HG03442 (cell line): ENCODE measurements at regions not wholly inside any gene's neighbourhood (a gene's known extent, or its start where the extent isn't known, plus 50 kb on each side); places are given as distances from the start of the nearest gene placed in this dataset.
A peak's percentile ranks its signal among the peaks of the same experiment; 100 is the strongest.

Source experiments
- ATAC-seq: cut with Tn5 transposase; IDR thresholded peaks from one replicate; pipeline ENCODE4 v1.9.1; 2021; ENCODE audit warnings: mild to moderate bottlenecking, moderate library complexity; ENCODE audit not compliant: unreplicated experiment

DNA sequence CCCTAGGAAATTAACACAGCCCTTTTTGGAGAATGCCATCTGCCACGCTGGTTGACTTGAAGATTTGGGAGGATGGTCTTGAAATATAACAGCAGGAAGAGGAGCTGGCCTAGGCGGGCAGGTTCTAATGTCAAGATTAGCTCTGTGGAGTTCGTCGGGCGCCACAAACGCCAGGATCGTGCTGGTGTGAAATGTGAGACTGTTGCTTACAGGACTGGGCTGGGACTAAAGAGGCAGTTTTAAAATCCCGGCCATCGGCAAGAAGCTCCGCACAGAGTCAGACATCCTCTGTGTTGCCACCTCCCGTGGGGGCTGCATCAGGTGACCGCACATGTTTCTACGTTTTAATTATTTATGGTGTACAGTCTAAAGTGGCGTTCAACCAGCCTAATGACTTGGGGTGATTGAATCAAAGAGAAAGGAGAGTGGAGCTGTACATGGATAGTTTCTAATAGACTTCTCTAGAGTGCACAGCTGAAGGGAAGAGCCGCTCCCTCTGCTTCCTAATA, 99.4 kb upstream of the BCL11A start:
- ATAC-seq: no peak

DNA sequence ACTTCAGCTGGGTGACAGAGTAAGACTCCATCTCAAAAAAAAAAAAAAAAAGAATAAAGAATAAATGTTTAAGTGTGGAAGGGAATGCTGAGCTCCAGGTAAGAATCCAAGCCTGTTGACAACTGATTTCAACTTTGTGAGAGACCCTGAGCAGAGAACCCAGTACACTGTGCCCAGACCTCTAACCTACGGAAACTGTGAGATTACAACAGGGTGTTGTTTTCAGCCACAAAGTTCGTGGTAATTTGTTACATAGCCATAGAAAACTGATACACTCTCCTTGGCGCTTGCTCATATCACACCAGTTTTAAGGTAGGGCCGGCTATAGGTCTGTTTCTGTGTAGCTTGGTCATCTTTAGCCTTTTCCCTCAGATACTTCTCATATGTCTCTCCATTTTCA, 98.4 kb upstream of the PAPOLG start:
- no peak for ATAC-seq

DNA sequence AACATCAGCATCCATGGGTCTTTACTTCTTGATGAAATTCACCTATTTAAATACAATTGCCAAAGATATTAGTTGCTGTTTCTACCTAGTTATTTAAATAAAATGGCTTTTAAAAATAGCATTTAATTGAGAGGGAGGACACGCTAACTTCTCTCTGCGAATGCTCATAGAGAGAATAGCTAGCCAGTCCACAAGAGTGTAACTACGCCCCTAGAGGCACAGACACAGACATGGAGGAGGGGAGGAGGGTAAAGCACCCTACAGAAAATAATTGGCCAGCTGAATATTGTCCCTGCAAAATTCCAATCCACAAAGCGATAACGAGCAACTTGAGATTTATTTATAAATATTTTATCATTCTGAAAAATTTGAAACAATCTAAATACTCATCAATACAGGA, 97.0 kb upstream of the PAPOLG start:
- ATAC-seq: no peak

DNA sequence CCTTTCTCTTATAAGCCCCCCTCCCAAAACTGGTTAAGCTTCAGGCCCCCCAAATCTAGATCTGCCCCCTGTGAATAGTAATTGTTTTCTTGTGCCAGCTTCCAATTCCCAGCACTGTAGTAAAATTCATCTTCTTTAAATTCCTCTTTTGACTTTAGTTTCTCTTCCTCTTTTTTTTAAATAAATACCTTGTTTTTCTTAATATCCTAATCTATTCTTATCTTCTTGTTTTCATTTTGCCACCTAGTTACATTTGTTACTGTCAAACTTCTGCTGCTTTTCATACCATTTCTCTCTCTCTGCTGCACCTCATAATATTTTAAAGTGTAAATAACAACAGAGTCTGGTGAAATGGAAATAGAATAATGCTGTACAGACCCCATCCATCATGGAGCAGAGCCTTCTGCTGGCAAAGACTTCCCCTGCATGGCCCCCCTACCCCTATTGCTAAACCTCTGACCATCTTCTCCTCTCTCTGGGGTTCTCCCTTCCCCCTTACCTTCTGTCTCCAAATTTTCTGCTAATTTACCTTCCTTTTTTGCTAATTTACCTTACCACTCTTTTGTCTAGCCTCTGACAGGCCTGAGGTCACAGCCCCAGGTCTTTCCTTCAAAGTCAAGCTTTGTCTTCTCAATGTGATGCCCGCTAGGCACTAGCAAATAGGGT, 94.9 kb upstream of the PAPOLG start:
- no peak for ATAC-seq

DNA sequence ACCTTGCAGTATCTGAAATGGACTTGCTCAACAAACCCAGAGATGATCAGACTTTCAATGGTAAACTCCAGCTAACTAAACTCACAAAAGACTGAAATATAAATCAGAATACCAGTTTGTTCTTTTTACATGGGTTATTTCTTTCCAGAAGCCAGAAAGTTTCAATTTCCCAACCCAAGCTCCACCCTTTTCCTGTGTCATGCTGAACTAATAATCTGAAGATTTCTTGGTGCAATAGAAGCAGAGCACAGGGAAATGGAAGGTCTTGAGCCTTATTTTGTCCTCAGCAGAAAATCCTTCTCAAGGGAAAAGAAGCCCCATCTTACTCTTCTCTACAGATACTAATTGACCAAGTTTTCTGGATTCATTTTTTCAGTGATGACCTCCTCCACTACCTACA, 93.3 kb upstream of the PAPOLG start:
- ATAC-seq: no peak

DNA sequence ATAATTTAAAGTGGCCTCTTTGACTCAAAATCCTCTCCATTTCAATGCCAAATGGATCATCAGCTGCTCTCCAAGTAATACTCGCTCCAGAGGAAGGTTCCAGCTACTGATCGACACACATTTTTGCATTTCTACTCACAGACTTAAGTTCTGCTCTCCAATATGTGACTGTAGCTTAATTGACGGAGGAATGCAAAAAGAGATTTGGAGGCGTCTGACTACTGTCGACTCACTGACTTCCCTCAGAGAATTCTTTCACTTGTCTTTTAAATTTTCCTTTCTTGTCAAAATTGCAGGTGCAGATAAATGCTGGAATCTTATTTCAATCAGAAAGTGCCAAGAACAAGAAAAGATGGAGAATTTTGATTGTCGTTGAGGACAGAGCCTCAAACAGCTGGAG, 84.1 kb upstream of the PAPOLG start:
- ATAC-seq: no peak

DNA sequence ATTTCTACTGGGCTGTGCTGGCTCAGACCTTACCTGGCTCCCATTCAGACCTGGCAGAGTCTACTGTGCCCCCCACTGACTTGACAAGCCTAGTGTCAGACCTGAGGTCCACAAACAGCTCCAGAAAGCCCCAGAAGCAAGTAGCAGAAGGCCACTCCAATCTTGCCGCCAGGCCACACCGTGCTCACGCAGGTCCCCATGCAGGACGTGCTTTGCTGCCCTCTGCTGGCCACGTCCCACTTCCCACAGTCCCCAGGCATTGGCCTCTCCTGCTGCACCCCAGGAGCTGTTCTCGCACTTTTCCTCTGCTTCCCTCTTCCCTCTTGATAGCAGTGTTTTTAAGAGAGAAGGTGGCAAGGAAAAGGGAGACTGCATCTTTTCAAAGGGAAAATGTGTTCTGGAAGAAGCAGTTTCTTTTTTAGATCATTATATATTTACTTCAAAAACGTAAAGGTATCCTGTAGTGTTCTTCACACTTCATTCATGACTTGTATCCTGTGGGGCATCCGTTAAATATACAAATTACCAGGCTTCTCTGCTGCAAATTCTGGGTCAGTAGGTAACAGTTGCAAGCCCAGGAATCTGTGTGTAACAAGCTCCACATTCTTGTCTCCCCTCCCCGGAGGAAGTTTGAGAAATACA, 81.4 kb upstream of the PAPOLG start:
- peak; percentile 99 for ATAC-seq

DNA sequence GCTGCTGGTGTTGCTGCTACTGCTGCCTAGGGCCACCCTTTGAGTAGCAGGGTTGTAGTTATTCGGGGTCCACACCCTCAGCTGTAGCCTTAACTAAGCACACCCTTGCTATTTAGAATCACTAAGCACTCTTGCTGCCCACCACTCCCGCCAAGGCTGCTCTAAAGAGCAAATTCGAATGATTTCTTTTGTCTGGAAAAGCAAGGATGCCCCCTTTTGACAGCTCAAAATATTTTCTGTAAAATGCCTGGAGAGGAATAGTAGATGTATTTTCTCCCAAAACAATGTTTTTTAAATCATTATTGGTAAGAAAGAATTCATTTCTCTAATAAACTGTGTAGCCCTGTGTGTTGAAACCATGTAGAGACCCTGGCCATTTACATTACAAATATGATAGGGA, 80.8 kb upstream of the PAPOLG start:
- no peak for ATAC-seq

DNA sequence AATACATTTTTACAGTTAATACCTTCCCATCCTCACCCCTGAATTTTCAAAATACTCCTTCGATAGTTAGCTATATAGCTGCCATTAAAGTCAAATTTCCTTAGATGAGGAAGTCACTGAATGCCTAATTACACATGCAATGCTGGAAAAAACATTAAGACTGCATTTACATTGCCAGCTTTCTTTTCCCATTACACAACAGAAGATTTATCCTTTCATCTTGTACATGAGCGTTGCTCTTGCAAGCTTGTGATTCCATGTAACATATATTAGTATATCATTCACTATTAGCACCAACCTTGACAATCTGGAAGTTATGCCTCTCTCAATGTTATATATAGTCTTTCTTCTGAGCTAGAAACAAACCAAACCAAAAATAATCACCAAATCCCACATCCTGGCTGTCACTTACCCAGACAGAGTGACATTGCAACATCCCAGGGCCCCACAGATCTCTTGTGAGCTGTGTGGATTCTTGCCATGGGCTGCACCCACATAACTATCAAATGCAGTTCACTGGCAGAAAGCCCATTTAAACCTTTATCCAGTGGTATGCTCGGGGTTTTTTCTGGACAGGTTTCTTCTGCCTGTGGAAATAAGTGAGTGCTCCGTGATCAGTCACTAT, 79.2 kb upstream of the PAPOLG start:
- no peak for ATAC-seq

DNA sequence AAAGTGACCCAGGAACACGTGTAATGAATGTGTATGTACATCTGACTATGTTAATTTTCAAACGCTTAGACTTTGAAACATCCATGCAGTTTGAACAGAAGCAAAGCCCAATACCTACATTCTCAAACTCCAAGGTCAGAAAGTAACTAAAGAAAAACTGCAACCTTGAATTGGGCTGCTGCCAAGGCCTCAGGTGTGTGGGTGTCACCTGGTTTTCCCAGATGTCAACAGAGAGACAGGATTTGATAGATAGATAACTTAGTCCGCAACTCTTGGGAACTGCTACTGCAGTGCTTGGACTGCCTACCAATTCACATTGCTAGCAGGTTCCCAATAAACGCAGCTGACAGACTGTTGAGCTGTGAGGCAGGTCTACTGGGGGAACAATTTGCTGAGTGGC, 78.7 kb upstream of the PAPOLG start:
- no peak for ATAC-seq

DNA sequence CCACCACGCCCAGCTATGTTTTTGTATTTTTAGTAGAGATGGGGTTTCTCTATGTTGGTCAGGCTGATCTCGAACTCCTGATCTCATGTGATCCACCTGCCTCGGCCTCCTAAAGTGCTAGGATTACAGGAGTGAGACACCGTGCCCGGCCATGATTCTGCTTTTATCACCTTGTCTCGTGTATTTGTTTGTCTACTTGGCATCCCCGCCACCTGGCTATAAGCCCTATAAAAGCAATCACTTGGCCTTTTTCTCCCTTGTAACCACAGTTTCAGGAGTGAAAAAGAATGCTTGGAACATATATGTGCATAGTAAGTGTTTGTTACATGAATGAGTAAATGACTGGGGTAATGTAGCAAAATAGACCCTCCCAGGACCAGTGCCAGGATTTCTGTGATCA, 77.5 kb upstream of the PAPOLG start:
- ATAC-seq: no peak

DNA sequence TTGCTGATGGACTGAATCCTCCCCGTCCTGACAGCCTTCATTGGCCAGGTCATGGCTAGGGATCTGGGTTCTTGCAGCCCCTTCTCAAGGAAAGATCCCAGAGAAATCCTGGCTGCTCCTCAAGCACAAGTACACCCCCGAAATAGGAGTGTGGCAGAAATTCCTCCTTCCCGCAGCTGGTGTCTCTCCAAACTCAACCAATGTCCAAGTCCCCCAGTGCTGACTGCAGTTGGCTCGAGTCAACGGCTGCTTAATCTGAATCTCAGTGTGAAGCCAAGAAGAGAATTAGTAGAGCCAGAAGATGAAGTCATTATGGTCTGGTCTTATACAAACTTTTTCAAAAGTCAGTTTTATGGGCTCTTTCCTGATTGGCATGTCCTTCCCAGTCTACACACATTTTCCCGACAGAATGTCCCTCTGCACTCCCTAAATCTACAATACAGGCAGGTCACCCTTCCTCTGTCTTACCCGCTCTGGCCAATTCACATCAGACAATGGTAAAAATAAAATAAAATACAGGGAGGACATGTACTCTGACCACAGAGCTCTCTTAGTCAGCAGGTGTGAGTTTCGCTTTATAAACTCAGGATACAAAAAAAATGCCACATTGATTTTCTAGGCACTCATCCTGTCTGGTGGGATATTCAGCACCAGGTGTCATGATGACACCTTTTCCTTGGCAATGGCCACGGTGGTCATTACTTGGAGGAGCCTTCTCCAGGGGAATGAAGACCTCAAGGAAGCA, 76.9 kb upstream of the PAPOLG start:
- no peak for ATAC-seq

DNA sequence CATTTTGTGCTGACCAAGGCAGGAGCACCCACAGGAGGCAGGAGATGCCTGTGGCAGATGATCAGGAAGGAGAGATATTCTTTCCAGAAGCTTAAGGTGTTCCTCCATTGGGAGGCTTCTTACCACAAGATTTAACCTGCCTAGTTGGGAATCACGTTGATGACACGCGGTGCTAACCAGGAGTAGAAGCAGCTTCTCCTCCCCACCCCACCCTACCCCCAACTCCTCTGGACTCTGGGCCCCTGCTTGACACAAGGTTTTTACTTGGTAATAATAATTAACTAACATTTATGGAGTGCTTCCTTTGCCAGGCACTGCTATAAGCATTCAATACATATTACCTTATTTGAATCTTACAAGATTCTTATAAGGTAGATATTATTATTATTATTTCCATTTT, 62.5 kb upstream of the PAPOLG start:
- no peak for ATAC-seq

DNA sequence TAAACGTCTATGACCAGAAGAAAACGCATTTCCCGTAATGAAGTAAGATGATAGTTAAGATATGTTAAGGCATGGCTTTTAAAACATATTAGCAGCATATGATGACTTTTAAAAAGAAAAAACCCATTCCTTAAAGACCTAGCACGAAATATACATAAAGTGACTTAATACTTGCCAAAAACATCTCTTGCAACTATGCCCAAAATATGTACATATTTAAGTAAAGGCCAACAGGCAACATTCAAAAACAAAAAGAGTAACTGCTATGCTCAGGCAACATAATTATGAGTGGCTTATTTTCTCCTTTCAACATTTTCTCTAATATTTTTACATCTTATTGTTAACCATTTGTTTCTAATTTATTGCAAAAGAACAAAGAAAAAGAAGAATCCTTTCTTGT, 60.3 kb upstream of the PAPOLG start:
- ATAC-seq: no peak

DNA sequence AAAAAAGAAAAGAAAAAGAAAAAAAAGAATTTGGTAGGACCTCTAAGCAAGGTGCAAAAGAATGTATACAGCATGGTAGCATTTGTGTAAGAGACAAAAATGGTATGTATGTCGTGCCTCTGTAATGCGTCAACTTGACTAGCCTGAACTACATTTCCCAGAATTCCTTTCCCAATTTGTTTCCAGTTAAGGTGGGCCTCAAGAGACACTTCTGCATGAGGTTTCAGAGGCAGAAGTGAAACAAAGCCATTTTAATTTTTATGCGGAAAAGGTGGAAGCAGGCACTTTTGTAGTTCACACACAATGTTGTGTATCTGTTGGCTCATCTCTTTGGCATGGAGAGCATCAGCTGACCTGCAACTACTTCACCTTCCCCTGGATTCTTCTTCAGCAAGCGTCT, 56.5 kb upstream of the PAPOLG start:
- ATAC-seq: no peak

DNA sequence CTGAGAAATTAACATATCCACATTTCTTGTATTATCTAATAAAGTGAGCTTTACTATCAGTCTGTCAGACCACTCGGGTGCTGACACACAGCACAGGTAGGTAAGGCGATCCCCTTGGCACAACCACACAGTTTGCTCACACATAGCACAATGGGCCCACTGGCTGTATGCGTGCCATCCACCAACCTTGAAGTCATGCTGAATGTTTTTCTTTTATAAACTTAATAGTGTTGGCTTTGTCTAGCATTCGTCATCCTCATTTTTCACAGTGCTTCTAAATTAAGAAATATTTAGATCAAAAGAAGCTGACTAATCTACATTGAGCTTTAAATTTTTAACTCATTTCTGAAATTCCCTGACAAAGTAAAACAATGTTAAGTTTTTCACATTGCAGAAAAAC, 50.0 kb upstream of the PAPOLG start:
- ATAC-seq: no peak
